ENCODE measurements at regions not wholly inside any gene's neighbourhood (a gene's known extent, or its start where the extent isn't known, plus 50 kb on each side); places are given as distances from the start of the nearest gene placed in this dataset.

- CTCF ChIA-PET, result no interaction called here
- Histone ChIP-seq H3K14ac (replicated peaks; ENCODE audit: low read depth, low read length) (no peak overlapping the region), H3K79me1 (ENCODE audit: low read depth in 1 of 2, low read length in 2 of 2) (no peaks in the 10 kb centered on the region), H3K9me3 (ENCODE audit: control insufficient read depth, insufficient read depth, low read length) (no peaks in the 10 kb centered on the region), H3K36me3 (ENCODE audit: control insufficient read depth, insufficient read depth, low read length) (no peaks in the 10 kb centered on the region), H3K9ac (ENCODE audit: low read depth, low read length) (no peak overlapping the region), H3K27ac (ENCODE audit: insufficient read depth, low read length) (no peak overlapping the region), H3K23ac (ENCODE audit: low read depth, low read length) (no peak overlapping the region), H3K4me1 (ENCODE audit: control insufficient read depth, insufficient read depth, low read length) (no peaks in the 10 kb centered on the region), H3K4me2 (ENCODE audit: low read depth, low read length) (no peak overlapping the region), H3K4ac (ENCODE audit: low read depth, low read length) (no peak overlapping the region), H4K5ac (ENCODE audit: low read depth, low read length) (no peak overlapping the region), H4K8ac (ENCODE audit: low read depth in 2 of 2, low read length in 2 of 2) (no peak overlapping the region), H2AK5ac (ENCODE audit: low read depth, low read length) (no peak overlapping the region), H3K4me3 (ENCODE audit: insufficient read depth, low read depth, low read length) (no peak overlapping the region), H2BK20ac (ENCODE audit: low read depth, low read length) (no peak overlapping the region), H2AFZ (replicated peaks; ENCODE audit: low read length, poor library complexity) (no peak overlapping the region), H2BK5ac (ENCODE audit: low read depth, low read length, poor library complexity, severe bottlenecking) (no peak overlapping the region), H3K27me3 (ENCODE audit: control insufficient read depth, insufficient read depth, low read length) (no peaks in the 10 kb centered on the region; the same call in 1 of the 2 replicates), H4K91ac (ENCODE audit: insufficient read depth, low read depth, low read length) (no peak overlapping the region), H4K20me1 (ENCODE audit: insufficient read depth, low read length) (no peaks in the 10 kb centered on the region), H2BK15ac (ENCODE audit: low read depth, low read length) (no peak overlapping the region), H3K9me1 (ENCODE audit: insufficient read depth, low read length) (no peaks in the 10 kb centered on the region), H2BK120ac (ENCODE audit: low read depth, low read length) (no peak overlapping the region), H2AK9ac (replicated peaks; ENCODE audit: low read depth, low read length, poor library complexity) (no peak overlapping the region), H3K18ac (ENCODE audit: low read depth, low read length) (no peak overlapping the region), H3K56ac (ENCODE audit: extremely low read depth, insufficient read depth, low read length) (no peak overlapping the region)
- TF ChIP-seq POLR2A (IDR thresholded peaks at IDR 0.05; ENCODE audit: low read depth, low read length), result no peak
- TF ChIP-seq CHD1 (IDR thresholded peaks at IDR 0.05; ENCODE audit: low read depth, low read length), result no peak
- TF ChIP-seq, protein P1, sequence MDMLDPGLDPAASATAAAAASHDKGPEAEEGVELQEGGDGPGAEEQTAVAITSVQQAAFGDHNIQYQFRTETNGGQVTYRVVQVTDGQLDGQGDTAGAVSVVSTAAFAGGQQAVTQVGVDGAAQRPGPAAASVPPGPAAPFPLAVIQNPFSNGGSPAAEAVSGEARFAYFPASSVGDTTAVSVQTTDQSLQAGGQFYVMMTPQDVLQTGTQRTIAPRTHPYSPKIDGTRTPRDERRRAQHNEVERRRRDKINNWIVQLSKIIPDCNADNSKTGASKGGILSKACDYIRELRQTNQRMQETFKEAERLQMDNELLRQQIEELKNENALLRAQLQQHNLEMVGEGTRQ (IDR thresholded peaks at IDR 0.05; ENCODE audit: low read depth, low read length), result no peak
- TF ChIP-seq FOS (IDR thresholded peaks at IDR 0.05; ENCODE audit: low read depth, low read length), result no peak
- TF ChIP-seq, protein P2, sequence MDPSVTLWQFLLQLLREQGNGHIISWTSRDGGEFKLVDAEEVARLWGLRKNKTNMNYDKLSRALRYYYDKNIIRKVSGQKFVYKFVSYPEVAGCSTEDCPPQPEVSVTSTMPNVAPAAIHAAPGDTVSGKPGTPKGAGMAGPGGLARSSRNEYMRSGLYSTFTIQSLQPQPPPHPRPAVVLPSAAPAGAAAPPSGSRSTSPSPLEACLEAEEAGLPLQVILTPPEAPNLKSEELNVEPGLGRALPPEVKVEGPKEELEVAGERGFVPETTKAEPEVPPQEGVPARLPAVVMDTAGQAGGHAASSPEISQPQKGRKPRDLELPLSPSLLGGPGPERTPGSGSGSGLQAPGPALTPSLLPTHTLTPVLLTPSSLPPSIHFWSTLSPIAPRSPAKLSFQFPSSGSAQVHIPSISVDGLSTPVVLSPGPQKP (IDR thresholded peaks at IDR 0.05; ENCODE audit: borderline replicate concordance, low read depth, low read length), result no peak
- TF ChIP-seq CTCF (conservative IDR thresholded peaks at IDR 0.05; ENCODE audit: low read depth, low read length), result no peak
- TF ChIP-seq MAFK (IDR thresholded peaks at IDR 0.05; ENCODE audit: low read depth, low read length), result no peak
- no peak for TF ChIP-seq SMC3 (IDR thresholded peaks at IDR 0.05; ENCODE audit: low read depth, low read length)
- TF ChIP-seq CEBPB (IDR thresholded peaks at IDR 0.05; ENCODE audit: low read depth, low read length), result no peak
- TF ChIP-seq RAD21 (IDR thresholded peaks at IDR 0.05; ENCODE audit: low read length), result no peak
- no peak for TF ChIP-seq NFE2L2 (IDR thresholded peaks at IDR 0.05; ENCODE audit: low read depth, low read length)
- no peak for TF ChIP-seq MXI1 (IDR thresholded peaks at IDR 0.05; ENCODE audit: borderline replicate concordance, low read depth, low read length)
- TF ChIP-seq BHLHE40 (IDR thresholded peaks at IDR 0.05; ENCODE audit: low read depth, low read length), result no peak
- no peak for TF ChIP-seq MAZ (IDR thresholded peaks at IDR 0.05; ENCODE audit: borderline replicate concordance, low read depth, low read length)
- TF ChIP-seq RCOR1 (IDR thresholded peaks at IDR 0.05; ENCODE audit: insufficient replicate concordance, low read length), result no peak
- no peak for TF ChIP-seq RFX5 (IDR thresholded peaks at IDR 0.05; ENCODE audit: low read depth, low read length)
- BruUV-seq (replicated peaks), result no TSS peak
- DNase-seq (no peak), ATAC-seq (ENCODE audit: low read depth) (no peak)
- POLR2A ChIA-PET (ENCODE audit: unreplicated experiment), result no interaction called here
- dilution Hi-C loops (cut with HindIII; ENCODE audit: low sequenced_read_pairs, unreplicated experiment), result no loop called here
- in situ Hi-C loops (cut with MboI; ENCODE audit: low sequenced_read_pairs), result loop anchor here (10.0 kb wide), 1 partner anchor 90 kb away; no protein-coding TSS in a partner anchor
- intact Hi-C loops (cut with micrococcal nuclease), result no loop called here
- WGBS, 2 experiments (ENCODE audit: extremely low coverage in 2 of 2, insufficient read length in 1 of 2), result 57% methylated on average over 2 of the region's 9 CpGs; no CpG with 5 or more reads in 1 of the 2 experiments
Observed at GRCh38 chr14:99325016-99325415, 53.0 kb upstream of the BCL11B start.
